ENCODE measurements at regions not wholly inside any gene's neighbourhood (a gene's known extent, or its start where the extent isn't known, plus 50 kb on each side); places are given as distances from the start of the nearest gene placed in this dataset.

DNA sequence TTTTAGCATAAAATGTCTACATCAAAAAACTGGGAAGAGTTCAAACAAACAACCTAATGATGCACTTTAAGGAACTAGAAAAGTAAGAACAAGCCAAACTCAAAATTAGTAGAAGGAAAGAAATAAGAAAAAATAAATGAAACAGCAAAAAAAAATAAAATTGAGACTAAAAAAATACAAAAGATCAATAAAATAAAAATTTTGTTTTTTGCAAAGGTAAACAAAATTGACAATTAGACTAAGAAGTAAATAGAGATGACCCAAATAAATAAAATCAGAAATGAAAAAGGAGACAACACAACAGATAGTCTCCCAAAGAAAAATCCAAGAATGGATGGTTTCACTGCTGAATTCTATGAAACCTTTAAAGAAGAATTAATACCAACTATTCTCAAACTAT lies 89.6 kb upstream of the MME start:
- DNase-seq (ENCODE audit: low spot score) (no peak), ATAC-seq (no peak)
- POLR2A ChIA-PET: no interaction called here
- H3K36me3 Mint-ChIP-seq: peaks cover 3% of the 10 kb centered on the region; the same call in 1 of the 2 replicates
- no peak overlapping the region for H3K4me3 Mint-ChIP-seq
- H3K9me3 Mint-ChIP-seq: peaks cover 12% of the 10 kb centered on the region
- CTCF ChIA-PET: no interaction called here
- no peaks in the 10 kb centered on the region for H3K27me3 Mint-ChIP-seq (ENCODE audit: low read depth)
- H3K27ac Mint-ChIP-seq: no peak overlapping the region
- peaks cover 29% of the 10 kb centered on the region for H3K4me1 Mint-ChIP-seq
- TF ChIP-seq, protein P1, sequence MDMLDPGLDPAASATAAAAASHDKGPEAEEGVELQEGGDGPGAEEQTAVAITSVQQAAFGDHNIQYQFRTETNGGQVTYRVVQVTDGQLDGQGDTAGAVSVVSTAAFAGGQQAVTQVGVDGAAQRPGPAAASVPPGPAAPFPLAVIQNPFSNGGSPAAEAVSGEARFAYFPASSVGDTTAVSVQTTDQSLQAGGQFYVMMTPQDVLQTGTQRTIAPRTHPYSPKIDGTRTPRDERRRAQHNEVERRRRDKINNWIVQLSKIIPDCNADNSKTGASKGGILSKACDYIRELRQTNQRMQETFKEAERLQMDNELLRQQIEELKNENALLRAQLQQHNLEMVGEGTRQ (CRISPR knock-in tag; IDR thresholded peaks at IDR 0.05): no peak
- TF ChIP-seq ZMAT4 (CRISPR knock-in tag; IDR thresholded peaks at IDR 0.05) (no peak), RORB (CRISPR knock-in tag; IDR thresholded peaks at IDR 0.05) (no peak), GABPB1 (CRISPR knock-in tag; IDR thresholded peaks at IDR 0.05) (no peak), FOXP1 (CRISPR knock-in tag; IDR thresholded peaks at IDR 0.05; ENCODE audit: borderline replicate concordance) (no peak), ZNF416 (CRISPR knock-in tag; IDR thresholded peaks at IDR 0.05) (no peak), KAT7 (CRISPR knock-in tag; IDR thresholded peaks at IDR 0.05; ENCODE audit: borderline replicate concordance) (no peak), IRF1 (CRISPR knock-in tag; IDR thresholded peaks at IDR 0.05) (no peak), STAT6 (CRISPR knock-in tag; conservative IDR thresholded peaks at IDR 0.05; ENCODE audit: low read depth) (no peak), ZNF317 (CRISPR knock-in tag; IDR thresholded peaks at IDR 0.05; ENCODE audit: borderline replicate concordance, low read depth) (no peak), AFF4 (CRISPR knock-in tag; IDR thresholded peaks at IDR 0.05; ENCODE audit: borderline replicate concordance) (no peak), SMAD3 (CRISPR knock-in tag; IDR thresholded peaks at IDR 0.05; ENCODE audit: borderline replicate concordance) (no peak)
- TF ChIP-seq, protein P2, sequence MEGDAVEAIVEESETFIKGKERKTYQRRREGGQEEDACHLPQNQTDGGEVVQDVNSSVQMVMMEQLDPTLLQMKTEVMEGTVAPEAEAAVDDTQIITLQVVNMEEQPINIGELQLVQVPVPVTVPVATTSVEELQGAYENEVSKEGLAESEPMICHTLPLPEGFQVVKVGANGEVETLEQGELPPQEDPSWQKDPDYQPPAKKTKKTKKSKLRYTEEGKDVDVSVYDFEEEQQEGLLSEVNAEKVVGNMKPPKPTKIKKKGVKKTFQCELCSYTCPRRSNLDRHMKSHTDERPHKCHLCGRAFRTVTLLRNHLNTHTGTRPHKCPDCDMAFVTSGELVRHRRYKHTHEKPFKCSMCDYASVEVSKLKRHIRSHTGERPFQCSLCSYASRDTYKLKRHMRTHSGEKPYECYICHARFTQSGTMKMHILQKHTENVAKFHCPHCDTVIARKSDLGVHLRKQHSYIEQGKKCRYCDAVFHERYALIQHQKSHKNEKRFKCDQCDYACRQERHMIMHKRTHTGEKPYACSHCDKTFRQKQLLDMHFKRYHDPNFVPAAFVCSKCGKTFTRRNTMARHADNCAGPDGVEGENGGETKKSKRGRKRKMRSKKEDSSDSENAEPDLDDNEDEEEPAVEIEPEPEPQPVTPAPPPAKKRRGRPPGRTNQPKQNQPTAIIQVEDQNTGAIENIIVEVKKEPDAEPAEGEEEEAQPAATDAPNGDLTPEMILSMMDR (IDR thresholded peaks at IDR 0.05): no peak
- TF ChIP-seq, protein P3, sequence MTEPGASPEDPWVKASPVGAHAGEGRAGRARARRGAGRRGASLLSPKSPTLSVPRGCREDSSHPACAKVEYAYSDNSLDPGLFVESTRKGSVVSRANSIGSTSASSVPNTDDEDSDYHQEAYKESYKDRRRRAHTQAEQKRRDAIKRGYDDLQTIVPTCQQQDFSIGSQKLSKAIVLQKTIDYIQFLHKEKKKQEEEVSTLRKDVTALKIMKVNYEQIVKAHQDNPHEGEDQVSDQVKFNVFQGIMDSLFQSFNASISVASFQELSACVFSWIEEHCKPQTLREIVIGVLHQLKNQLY (CRISPR knock-in tag; IDR thresholded peaks at IDR 0.05): no peak

DNA sequence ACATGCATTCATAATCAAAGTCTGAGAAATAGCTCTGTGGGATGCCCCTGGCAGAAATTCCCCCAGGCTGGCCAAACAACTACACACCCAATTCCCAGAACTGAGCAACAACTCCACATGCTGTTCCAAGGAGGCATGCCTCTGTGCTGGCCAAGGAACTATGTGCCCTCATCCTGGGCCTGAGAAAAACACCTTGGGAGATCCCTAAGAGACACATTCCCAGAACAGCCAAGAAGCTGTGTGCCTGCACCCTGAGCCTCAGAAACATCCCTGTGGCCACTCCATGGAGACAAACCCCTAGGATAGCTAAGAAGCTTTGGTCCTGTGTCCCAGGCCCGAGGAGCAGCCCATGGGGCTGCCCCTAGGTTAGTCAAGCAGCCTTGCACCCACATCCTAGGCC lies 92.3 kb upstream of the MME start:
- Mint-ChIP-seq H3K36me3 (peaks cover 3% of the 10 kb centered on the region; the same call in 1 of the 2 replicates), H3K9me3 (peaks cover 12% of the 10 kb centered on the region), H3K27ac (no peak overlapping the region), H3K4me3 (no peak overlapping the region), H3K4me1 (peaks cover 10% of the 10 kb centered on the region), H3K27me3 (ENCODE audit: low read depth) (no peaks in the 10 kb centered on the region)
- ChIA-PET CTCF (no interaction called here), POLR2A (no interaction called here)
- no peak for ATAC-seq
- TF ChIP-seq, protein P4, sequence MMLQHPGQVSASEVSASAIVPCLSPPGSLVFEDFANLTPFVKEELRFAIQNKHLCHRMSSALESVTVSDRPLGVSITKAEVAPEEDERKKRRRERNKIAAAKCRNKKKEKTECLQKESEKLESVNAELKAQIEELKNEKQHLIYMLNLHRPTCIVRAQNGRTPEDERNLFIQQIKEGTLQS (CRISPR knock-in tag; conservative IDR thresholded peaks at IDR 0.05): no peak
- TF ChIP-seq NFATC4 (CRISPR knock-in tag; IDR thresholded peaks at IDR 0.05): no peak
- no peak for TF ChIP-seq RELA (CRISPR knock-in tag; IDR thresholded peaks at IDR 0.05; ENCODE audit: borderline replicate concordance)
- TF ChIP-seq FOXJ3 (CRISPR knock-in tag; IDR thresholded peaks at IDR 0.05; ENCODE audit: borderline replicate concordance): no peak
- no peak for TF ChIP-seq NFE2L1 (CRISPR knock-in tag; IDR thresholded peaks at IDR 0.05)
- no peak for DNase-seq (ENCODE audit: low spot score)

All from WTC11 (cell line).